NAMALWA (cell line): ENCODE measurements at regions not wholly inside any gene's neighbourhood (a gene's known extent, or its start where the extent isn't known, plus 50 kb on each side); places are given as distances from the start of the nearest gene placed in this dataset.
"Not testable (repeated sequence)": the region's sequence is repeated elsewhere in the genome, so short reads cannot be mapped to it uniquely, and the experiment has no call there.

Experiments used
- DNase-seq: peaks from one replicate; pipeline ENCODE4 v3.0.0-alpha.2; 2015; ENCODE audit warnings: low spot score

- no peak for DNase-seq
Observed at GRCh38 chr5:92003806-92004205, 620.7 kb upstream of the ARRDC3 start.

- DNase-seq: no peak
Observed at GRCh38 chr5:92002721-92003274, 619.7 kb upstream of the ARRDC3 start.

GRCh38 chr5:91998774-91999173, 615.7 kb upstream of the ARRDC3 start:
- no peak for DNase-seq

- DNase-seq: no peak
Observed at GRCh38 chr5:91983869-91984268, 600.8 kb upstream of the ARRDC3 start.

- no peak for DNase-seq
Observed at GRCh38 chr5:91978221-91978882, 595.2 kb upstream of the ARRDC3 start.

- no peak for DNase-seq
Observed at GRCh38 chr5:91977579-91977978, 594.5 kb upstream of the ARRDC3 start.

- no peak for DNase-seq
Observed at GRCh38 chr5:91976451-91976850, 593.3 kb upstream of the ARRDC3 start.

- DNase-seq: no peak
Observed at GRCh38 chr5:91963166-91963565, 580.0 kb upstream of the ARRDC3 start.

- DNase-seq: no peak
Observed at GRCh38 chr5:91957666-91958065, 574.5 kb upstream of the ARRDC3 start.

- DNase-seq: no peak
Observed at GRCh38 chr5:91956738-91957137, 573.6 kb upstream of the ARRDC3 start.

GRCh38 chr5:91955610-91956009, 572.5 kb upstream of the ARRDC3 start:
- DNase-seq: peak; percentile 50

GRCh38 chr5:91954136-91954535, 571.0 kb upstream of the ARRDC3 start:
- no peak for DNase-seq

GRCh38 chr5:91950328-91950727, 567.2 kb upstream of the ARRDC3 start:
- DNase-seq: no peak

GRCh38 chr5:91946870-91947269, 563.8 kb upstream of the ARRDC3 start:
- DNase-seq: no peak

- DNase-seq: no peak
Observed at GRCh38 chr5:91941588-91941987, 558.5 kb upstream of the ARRDC3 start.

- no peak for DNase-seq
Observed at GRCh38 chr5:91938441-91938840, 555.3 kb upstream of the ARRDC3 start.

- no peak for DNase-seq
Observed at GRCh38 chr5:91937121-91937520, 554.0 kb upstream of the ARRDC3 start.

GRCh38 chr5:91929522-91929817, 546.4 kb upstream of the ARRDC3 start:
- no peak for DNase-seq

- DNase-seq: peak; percentile 53
Observed at GRCh38 chr5:91928754-91929521, 545.8 kb upstream of the ARRDC3 start.

- DNase-seq: no peak
Observed at GRCh38 chr5:91927439-91927838, 544.3 kb upstream of the ARRDC3 start.

- DNase-seq: no peak
Observed at GRCh38 chr5:91925249-91925648, 542.1 kb upstream of the ARRDC3 start.

GRCh38 chr5:91917037-91917814, 534.1 kb upstream of the ARRDC3 start:
- not testable (repeated sequence) for DNase-seq

GRCh38 chr5:91910655-91911054, 527.5 kb upstream of the ARRDC3 start:
- DNase-seq: peak; percentile 63
